Endothelial cell of hepatic sinusoid (primary cell): ENCODE measurements at regions not wholly inside any gene's neighbourhood (a gene's known extent, or its start where the extent isn't known, plus 50 kb on each side); places are given as distances from the start of the nearest gene placed in this dataset.
"Not testable (repeated sequence)": the region's sequence is repeated elsewhere in the genome, so short reads cannot be mapped to it uniquely, and the experiment has no call there.

ENCODE experiments used
- in situ Hi-C: cut with HindIII; loops from 2 replicates; pipeline ENCODE4 v1.10.0; 2017; ENCODE audit warnings: low sequenced_read_pairs

- in situ Hi-C loops = no loop called here
Measured at GRCh38 chr4:38406243-38406642, 257.8 kb upstream of the KLF3 start.

GRCh38 chr4:38409852-38410251 lies 254.1 kb upstream of the KLF3 start:
- in situ Hi-C loops = no loop called here

GRCh38 chr4:38411092-38411491 lies 252.9 kb upstream of the KLF3 start:
- in situ Hi-C loops = no loop called here

- in situ Hi-C loops = no loop called here
Measured at GRCh38 chr4:38411981-38412536, 251.9 kb upstream of the KLF3 start.

- in situ Hi-C loops = no loop called here
Measured at GRCh38 chr4:38413524-38414341, 250.3 kb upstream of the KLF3 start.

GRCh38 chr4:38414410-38414809 lies 249.6 kb upstream of the KLF3 start:
- in situ Hi-C loops = no loop called here

- in situ Hi-C loops = no loop called here
Measured at GRCh38 chr4:38415682-38416081, 248.3 kb upstream of the KLF3 start.

- in situ Hi-C loops = no loop called here
Measured at GRCh38 chr4:38416450-38417014, 247.5 kb upstream of the KLF3 start.

GRCh38 chr4:38420254-38420653 lies 243.7 kb upstream of the KLF3 start:
- in situ Hi-C loops = not testable (repeated sequence)

GRCh38 chr4:38422850-38423249 lies 241.1 kb upstream of the KLF3 start:
- in situ Hi-C loops = no loop called here

- in situ Hi-C loops = no loop called here
Measured at GRCh38 chr4:38424151-38424871, 239.7 kb upstream of the KLF3 start.

GRCh38 chr4:38426532-38426931 lies 237.5 kb upstream of the KLF3 start:
- in situ Hi-C loops = no loop called here

GRCh38 chr4:38430841-38431240 lies 233.2 kb upstream of the KLF3 start:
- in situ Hi-C loops = no loop called here

GRCh38 chr4:38442073-38442788 lies 221.8 kb upstream of the KLF3 start:
- in situ Hi-C loops = no loop called here

- in situ Hi-C loops = loop anchor here (5.0 kb wide), 3 partner anchors 38 to 193 kb away; no protein-coding TSS in a partner anchor
Measured at GRCh38 chr4:38449506-38450174, 214.4 kb upstream of the KLF3 start.

- in situ Hi-C loops = loop anchor here (5.0 kb wide), 3 partner anchors 35 to 190 kb away; no protein-coding TSS in a partner anchor
Measured at GRCh38 chr4:38452009-38452408, 212.0 kb upstream of the KLF3 start.

- in situ Hi-C loops = loop anchor here (5.0 kb wide), 3 partner anchors 35 to 190 kb away; no protein-coding TSS in a partner anchor
Measured at GRCh38 chr4:38452542-38452941, 211.5 kb upstream of the KLF3 start.

GRCh38 chr4:38453253-38453881 lies 210.6 kb upstream of the KLF3 start:
- in situ Hi-C loops = loop anchor here (5.0 kb wide), 3 partner anchors 34 to 189 kb away; no protein-coding TSS in a partner anchor

- in situ Hi-C loops = loop anchor here (5.0 kb wide), 3 partner anchors 33 to 188 kb away; no protein-coding TSS in a partner anchor
Measured at GRCh38 chr4:38454284-38454683, 209.7 kb upstream of the KLF3 start.
